Stomach (tissue), 8 donors: ENCODE measurements at regions not wholly inside any gene's neighbourhood (a gene's known extent, or its start where the extent isn't known, plus 50 kb on each side); places are given as distances from the start of the nearest gene placed in this dataset.

Source experiments
- DNase-seq, 2 donors: peaks; one replicate each; pipeline versions ENCODE4 v3.0.0 to v3.0.0-alpha.2; 2013 to 2019
- H3K27ac ChIP-seq, 5 donors: fragments of 200-600 bp in 4 of 5; sonication (generic) in 4 of 5; one replicate each; pipeline ENCODE4 v1.5.1; 2013 to 2019; ENCODE audit warnings: mild to moderate bottlenecking in 1 of 5, moderate library complexity in 1 of 5
- H3K27me3 ChIP-seq, 3 donors: fragments of 200-600 bp; sonication (generic); one replicate each; pipeline ENCODE4 v1.5.1; 2017 to 2019; ENCODE audit warnings: mixed run types in 1 of 3
- H3K36me3 ChIP-seq, 4 donors: fragments of 200-600 bp; sonication (generic); 1 replicate in 3 of 4; 2 replicates in 1 of 4; pipeline ENCODE4 v1.5.1; 2016 to 2019
- H3K4me1 ChIP-seq, 4 donors: fragments of 200-600 bp; sonication (generic); one replicate each; pipeline ENCODE4 v1.5.1; 2016 to 2019
- H3K4me3 ChIP-seq, 4 donors: fragments of 200-600 bp; sonication (generic) in 3 of 4; one replicate each; pipeline ENCODE4 v1.5.1; 2016 to 2019; ENCODE audit warnings: mild to moderate bottlenecking in 1 of 4
- H3K9me3 ChIP-seq, 4 donors: fragments of 200-600 bp; sonication (generic); one replicate each; pipeline ENCODE4 v1.5.1; 2016 to 2019
- EP300 ChIP-seq: sonication (generic); formaldehyde crosslinking; IDR thresholded peaks from one replicate; pipeline ENCODE4 v1.6.1; 2017; ENCODE audit warnings: antibody characterized with exemption
- POLR2A ChIP-seq, 4 donors: fragments of 450-650 bp; IDR thresholded peaks; one replicate each; pipeline ENCODE4 v1.6.1; 2016; ENCODE audit warnings: antibody characterized with exemption in 4 of 4, control low read depth in 2 of 4, mild to moderate bottlenecking in 1 of 4, moderate library complexity in 1 of 4
- POLR2AphosphoS5 ChIP-seq, 3 donors: sonication (generic); formaldehyde crosslinking; IDR thresholded peaks; one replicate each; pipeline ENCODE4 v1.6.1; 2016; ENCODE audit warnings: antibody characterized with exemption in 3 of 3
- WGBS, 5 donors: extraction: QIAGEN DNeasy Blood & Tissue Kit in 3 of 5; methylation state at CpG; one replicate each; pipeline versions ENCODE4 v1.1.5 to v1.1.7; 2013 to 2018; 5-methylcytosine and 5-hydroxymethylcytosine counted together
- intact Hi-C: fragments of 100-400 bp; cut with DNase I; formaldehyde crosslinking; loops from one replicate; pipeline ENCODE4 v1.15.1; 2023; ENCODE audit warnings: low total_unique reads
- TF ChIP-seq, protein P1 (sequence below), 7 experiments: fragments of 450-650 bp in 4 of 7; fragments of 200-600 bp in 3 of 7; sonication (generic) in 3 of 7; IDR thresholded peaks; one replicate each; pipeline ENCODE4 v1.5.1; 2016 to 2019; ENCODE audit warnings: antibody characterized with exemption in 7 of 7, control low read depth in 2 of 7, mild to moderate bottlenecking in 1 of 7
- donor health status: healthy with polysubstance abuse.
- donor health status: Bipolar disorder and iron deficiency.
- donor health status: healthy.

DNA sequence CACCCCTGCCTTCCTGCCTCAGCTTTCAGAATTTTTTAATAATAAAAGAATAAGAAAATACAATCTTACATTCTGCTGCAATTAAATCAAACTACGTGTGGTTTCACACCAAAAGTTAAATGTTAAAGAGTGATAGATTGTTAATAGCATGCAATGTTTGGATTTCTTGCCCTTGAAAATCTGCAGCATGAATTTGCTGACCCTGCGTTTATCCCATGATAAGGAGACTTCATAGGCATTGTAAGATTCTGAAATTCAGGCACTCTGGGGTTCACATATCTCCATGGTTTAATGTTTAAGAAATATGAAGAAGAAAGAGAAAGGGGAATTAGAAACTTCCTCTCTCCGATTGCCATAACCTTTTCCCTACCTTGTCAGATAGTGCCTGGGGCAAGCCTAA is 1616.2 kb upstream of the B3GALT2 start:
- Histone ChIP-seq H3K27ac (no peak overlapping the region), H3K4me3 (no peak overlapping the region), H3K4me1 (no peaks in the 10 kb centered on the region), H3K36me3 (no peaks in the 10 kb centered on the region), H3K27me3 (no peaks in the 10 kb centered on the region), H3K9me3 (no peaks in the 10 kb centered on the region)
- TF ChIP-seq POLR2A (IDR thresholded peaks at IDR 0.05) (no peak), POLR2AphosphoS5 (IDR thresholded peaks at IDR 0.05) (no peak)
- intact Hi-C loops: no loop called here
- WGBS, 5 donors: 30 to 54% (median 35%) methylated on average over 3 of the region's 3 CpGs
- no peak for DNase-seq

DNA sequence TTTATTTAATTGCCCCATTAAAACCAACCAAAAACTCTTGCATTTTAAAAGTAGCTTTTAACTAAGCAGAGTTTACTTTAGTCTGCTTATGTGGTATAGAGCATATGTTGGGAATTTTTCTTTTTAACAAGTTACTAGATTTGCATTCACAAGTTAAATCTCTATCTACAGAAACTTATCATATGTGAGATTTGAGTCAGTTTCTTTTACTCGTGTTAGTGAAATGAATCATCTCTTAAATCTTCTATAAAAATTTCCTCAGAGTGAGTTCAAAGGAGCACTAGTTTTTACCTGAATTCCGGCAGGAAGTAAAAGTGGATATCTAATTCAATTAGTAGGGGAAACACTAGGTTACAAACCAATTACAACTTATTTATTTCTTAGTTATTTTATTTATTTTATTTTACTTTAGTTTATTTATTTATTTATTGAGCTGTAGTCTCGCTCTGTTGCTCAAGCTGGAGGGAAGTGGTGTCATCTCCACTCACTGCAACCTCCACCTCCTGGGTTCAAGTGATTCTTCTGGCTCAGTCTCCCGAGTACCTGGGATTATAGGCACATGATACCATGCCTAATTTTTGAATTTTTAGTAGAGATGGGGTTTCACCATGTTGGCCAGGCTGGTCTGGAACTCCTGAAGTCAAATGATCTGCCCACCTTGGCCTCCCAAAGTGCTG is 1609.6 kb upstream of the B3GALT2 start:
- H3K27ac ChIP-seq: no peak overlapping the region
- H3K27me3 ChIP-seq: no peaks in the 10 kb centered on the region
- H3K9me3 ChIP-seq: no peaks in the 10 kb centered on the region
- H3K4me1 ChIP-seq: no peaks in the 10 kb centered on the region
- no peak for DNase-seq
- 63 to 76% (median 67%) methylated on average over 4 of the region's 4 CpGs for WGBS, 5 donors
- intact Hi-C loops: no loop called here
- no peak overlapping the region for H3K4me3 ChIP-seq
- no peaks in the 10 kb centered on the region for H3K36me3 ChIP-seq
- TF ChIP-seq, protein P1, sequence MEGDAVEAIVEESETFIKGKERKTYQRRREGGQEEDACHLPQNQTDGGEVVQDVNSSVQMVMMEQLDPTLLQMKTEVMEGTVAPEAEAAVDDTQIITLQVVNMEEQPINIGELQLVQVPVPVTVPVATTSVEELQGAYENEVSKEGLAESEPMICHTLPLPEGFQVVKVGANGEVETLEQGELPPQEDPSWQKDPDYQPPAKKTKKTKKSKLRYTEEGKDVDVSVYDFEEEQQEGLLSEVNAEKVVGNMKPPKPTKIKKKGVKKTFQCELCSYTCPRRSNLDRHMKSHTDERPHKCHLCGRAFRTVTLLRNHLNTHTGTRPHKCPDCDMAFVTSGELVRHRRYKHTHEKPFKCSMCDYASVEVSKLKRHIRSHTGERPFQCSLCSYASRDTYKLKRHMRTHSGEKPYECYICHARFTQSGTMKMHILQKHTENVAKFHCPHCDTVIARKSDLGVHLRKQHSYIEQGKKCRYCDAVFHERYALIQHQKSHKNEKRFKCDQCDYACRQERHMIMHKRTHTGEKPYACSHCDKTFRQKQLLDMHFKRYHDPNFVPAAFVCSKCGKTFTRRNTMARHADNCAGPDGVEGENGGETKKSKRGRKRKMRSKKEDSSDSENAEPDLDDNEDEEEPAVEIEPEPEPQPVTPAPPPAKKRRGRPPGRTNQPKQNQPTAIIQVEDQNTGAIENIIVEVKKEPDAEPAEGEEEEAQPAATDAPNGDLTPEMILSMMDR (IDR thresholded peaks at IDR 0.05): no peak
- TF ChIP-seq POLR2A (IDR thresholded peaks at IDR 0.05) (no peak), POLR2AphosphoS5 (IDR thresholded peaks at IDR 0.05) (no peak), EP300 (no peak)

DNA sequence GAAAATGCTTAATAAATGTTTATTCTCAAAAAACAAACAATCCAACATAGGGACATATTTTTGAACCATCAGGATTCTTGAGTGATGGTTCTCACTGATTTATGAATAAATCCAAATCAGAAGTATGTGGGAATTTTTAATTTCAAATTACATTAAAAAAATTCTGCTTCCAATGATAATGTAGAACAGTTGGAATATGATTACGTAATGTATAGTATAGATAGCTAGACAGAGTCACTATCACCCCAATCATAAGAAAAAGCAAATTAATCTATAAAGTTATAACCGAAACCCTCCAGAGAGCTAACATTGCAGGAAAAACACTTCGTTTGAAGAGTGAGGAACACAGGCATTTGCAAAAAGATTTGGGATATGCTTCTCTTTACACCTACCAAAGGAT is 1600.6 kb upstream of the B3GALT2 start:
- intact Hi-C loops: no loop called here
- Histone ChIP-seq H3K4me1 (no peaks in the 10 kb centered on the region), H3K9me3 (peaks cover 0 to 5% (median 0%) of the 10 kb centered on the region in 4 donors), H3K27ac (no peak overlapping the region), H3K36me3 (no peaks in the 10 kb centered on the region), H3K27me3 (no peaks in the 10 kb centered on the region), H3K4me3 (no peak overlapping the region)
- TF ChIP-seq EP300 (no peak), POLR2AphosphoS5 (IDR thresholded peaks at IDR 0.05) (no peak), POLR2A (IDR thresholded peaks at IDR 0.05) (no peak)
- TF ChIP-seq, protein P1 (IDR thresholded peaks at IDR 0.05): no peak
- DNase-seq: no peak
- 71 to 84% (median 78%) methylated on average over 3 of the region's 3 CpGs for WGBS, 5 donors

DNA sequence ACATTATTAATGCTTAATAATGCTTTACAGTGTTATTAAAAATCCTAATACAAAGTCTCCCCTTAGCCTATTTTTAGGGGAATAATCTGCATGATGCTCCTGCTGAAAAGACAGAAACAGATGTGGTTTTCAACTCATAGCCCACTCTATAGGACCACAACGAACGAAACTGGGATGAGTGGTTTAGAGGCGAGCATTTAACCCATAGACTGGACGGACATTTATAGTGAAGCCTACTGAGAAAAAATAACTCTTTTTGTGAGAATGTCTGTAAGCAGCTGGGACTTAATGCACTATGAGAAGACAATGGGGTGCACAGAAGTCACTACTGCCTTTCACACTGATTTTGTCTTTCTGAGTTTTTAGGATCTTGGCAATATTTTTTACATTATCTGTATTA is 1599.6 kb upstream of the B3GALT2 start:
- Histone ChIP-seq H3K4me1 (no peaks in the 10 kb centered on the region), H3K4me3 (no peak overlapping the region), H3K27me3 (no peaks in the 10 kb centered on the region), H3K9me3 (peaks cover 0 to 5% (median 0%) of the 10 kb centered on the region in 4 donors), H3K27ac (no peak overlapping the region), H3K36me3 (no peaks in the 10 kb centered on the region)
- no peak for DNase-seq
- 77 to 92% (median 88%) methylated on average over 4 of the region's 4 CpGs for WGBS, 5 donors
- intact Hi-C loops: no loop called here
- TF ChIP-seq, protein P1 (IDR thresholded peaks at IDR 0.05): no peak
- TF ChIP-seq POLR2AphosphoS5 (IDR thresholded peaks at IDR 0.05) (no peak), EP300 (no peak), POLR2A (IDR thresholded peaks at IDR 0.05) (no peak)

DNA sequence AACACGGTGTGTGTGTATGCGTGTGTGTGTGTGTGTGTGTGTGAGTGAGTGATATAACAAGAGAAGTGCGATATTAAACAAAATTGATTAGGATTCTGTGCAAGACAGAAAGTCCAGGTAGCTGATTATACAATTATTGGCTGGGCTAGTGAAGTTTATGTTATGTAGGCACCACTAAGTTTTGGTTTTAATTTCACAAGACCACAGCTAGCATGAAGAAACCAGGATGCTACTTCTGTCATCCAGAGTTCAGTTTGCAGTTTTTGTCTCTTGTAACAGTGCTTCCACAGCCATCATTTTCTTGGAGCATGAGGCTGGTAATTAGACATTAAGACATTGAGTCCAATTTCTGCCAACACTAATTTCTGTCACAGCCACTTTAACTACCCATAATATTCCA is 1590.2 kb upstream of the B3GALT2 start:
- H3K9me3 ChIP-seq: peaks cover 0 to 11% (median 4%) of the 10 kb centered on the region in 4 donors

More for the DNA sequence above, 1590.2 kb upstream of the B3GALT2 start:
- Histone ChIP-seq H3K4me3 (no peak overlapping the region), H3K4me1 (no peaks in the 10 kb centered on the region), H3K27ac (no peak overlapping the region), H3K36me3 (no peaks in the 10 kb centered on the region), H3K27me3 (no peaks in the 10 kb centered on the region)
- WGBS, 5 donors: 72 to 85% (median 81%) methylated on average over 3 of the region's 3 CpGs
- intact Hi-C loops: no loop called here
- TF ChIP-seq EP300 (no peak), POLR2AphosphoS5 (IDR thresholded peaks at IDR 0.05) (no peak)
- DNase-seq: no peak
